ENCODE measurements at regions not wholly inside any gene's neighbourhood (a gene's known extent, or its start where the extent isn't known, plus 50 kb on each side); places are given as distances from the start of the nearest gene placed in this dataset.
A peak's percentile ranks its signal among the peaks of the same experiment; 100 is the strongest.

DNA sequence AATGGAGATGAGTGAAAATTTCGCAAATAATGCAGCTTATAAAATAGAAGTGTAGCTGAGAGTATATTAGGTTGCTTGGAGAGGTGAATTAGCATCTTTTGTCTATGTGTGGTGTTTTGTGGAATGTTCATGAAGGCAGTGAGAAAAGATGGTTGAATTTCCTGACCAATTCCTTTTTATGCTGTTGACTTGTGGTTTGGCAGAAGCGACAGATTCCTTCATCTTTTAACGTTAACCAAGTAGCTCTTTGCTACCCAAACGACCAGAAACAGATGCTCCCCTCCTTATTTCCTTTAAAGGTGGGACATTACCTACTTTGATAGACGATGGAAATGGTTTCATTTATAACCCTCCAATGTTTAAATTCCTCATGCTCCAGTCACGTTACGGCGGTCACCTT is 390.5 kb downstream of the QKI start:
- DNase-seq: no peak
- Histone ChIP-seq H3K4me1 (no peaks in the 10 kb centered on the region), H3K4me3 (no peak overlapping the region), H3K36me3 (no peaks in the 10 kb centered on the region), H3K27me3 (no peaks in the 10 kb centered on the region), H3K27ac (no peak overlapping the region), H3K9me3 (no peaks in the 10 kb centered on the region)
- intact Hi-C loops (cut with DNase I): no loop called here
- ATAC-seq: no peak
- TF ChIP-seq, protein P1, sequence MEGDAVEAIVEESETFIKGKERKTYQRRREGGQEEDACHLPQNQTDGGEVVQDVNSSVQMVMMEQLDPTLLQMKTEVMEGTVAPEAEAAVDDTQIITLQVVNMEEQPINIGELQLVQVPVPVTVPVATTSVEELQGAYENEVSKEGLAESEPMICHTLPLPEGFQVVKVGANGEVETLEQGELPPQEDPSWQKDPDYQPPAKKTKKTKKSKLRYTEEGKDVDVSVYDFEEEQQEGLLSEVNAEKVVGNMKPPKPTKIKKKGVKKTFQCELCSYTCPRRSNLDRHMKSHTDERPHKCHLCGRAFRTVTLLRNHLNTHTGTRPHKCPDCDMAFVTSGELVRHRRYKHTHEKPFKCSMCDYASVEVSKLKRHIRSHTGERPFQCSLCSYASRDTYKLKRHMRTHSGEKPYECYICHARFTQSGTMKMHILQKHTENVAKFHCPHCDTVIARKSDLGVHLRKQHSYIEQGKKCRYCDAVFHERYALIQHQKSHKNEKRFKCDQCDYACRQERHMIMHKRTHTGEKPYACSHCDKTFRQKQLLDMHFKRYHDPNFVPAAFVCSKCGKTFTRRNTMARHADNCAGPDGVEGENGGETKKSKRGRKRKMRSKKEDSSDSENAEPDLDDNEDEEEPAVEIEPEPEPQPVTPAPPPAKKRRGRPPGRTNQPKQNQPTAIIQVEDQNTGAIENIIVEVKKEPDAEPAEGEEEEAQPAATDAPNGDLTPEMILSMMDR (IDR thresholded peaks at IDR 0.05): no peak

DNA sequence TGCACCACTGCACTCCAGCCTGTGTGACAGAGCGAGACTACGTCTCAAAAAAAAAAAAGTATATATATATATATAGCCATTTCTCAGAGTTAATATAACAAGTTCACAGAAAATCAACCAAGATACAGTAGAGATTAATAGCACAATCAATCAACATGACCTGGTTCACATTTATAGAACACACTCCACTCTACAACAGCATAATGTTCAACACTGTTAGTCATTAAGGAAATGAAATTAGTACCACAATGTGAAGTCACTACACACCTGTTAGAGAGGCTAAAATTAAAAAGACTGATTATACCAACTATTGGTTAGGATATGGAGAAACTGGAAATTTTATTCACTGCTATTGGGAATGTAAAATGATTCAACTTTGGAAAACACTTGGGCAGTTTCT is 387.7 kb downstream of the QKI start:
- intact Hi-C loops (cut with DNase I): no loop called here
- TF ChIP-seq, protein P1 (IDR thresholded peaks at IDR 0.05): no peak
- Histone ChIP-seq H3K9me3 (no peaks in the 10 kb centered on the region), H3K27ac (no peak overlapping the region), H3K4me3 (no peak overlapping the region), H3K4me1 (no peaks in the 10 kb centered on the region), H3K36me3 (no peaks in the 10 kb centered on the region), H3K27me3 (no peaks in the 10 kb centered on the region)
- no peak for DNase-seq
- ATAC-seq: no peak

DNA sequence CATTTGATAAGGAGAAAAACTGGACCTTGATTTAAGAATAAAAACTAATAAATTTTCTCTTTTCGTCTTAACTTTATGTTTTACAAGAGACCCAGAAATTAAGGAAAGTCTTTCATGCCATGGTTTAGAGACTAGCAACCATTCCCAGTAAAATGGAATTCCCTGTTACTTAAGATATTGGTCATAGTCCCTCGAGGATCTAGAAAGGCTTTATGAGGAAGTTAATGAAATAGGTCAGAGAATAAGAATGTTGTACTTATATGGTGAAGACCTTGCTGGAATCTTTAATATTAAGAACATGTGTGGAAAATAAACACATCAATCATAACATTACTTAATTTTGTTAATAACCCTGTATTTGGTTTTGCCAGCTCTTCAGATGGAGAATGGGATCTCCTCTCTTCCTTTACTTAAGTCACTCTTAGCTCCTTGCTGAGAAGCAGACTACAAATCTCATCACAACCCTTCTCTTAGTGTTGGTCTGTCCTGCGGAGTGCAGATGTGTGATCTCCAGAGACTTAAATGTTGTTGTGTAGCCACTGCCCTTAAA is 382.9 kb downstream of the QKI start:
- Histone ChIP-seq H3K4me3 (no peak overlapping the region), H3K27ac (no peak overlapping the region), H3K9me3 (no peaks in the 10 kb centered on the region), H3K36me3 (no peaks in the 10 kb centered on the region), H3K4me1 (no peaks in the 10 kb centered on the region), H3K27me3 (no peaks in the 10 kb centered on the region)
- no peak for DNase-seq
- intact Hi-C loops (cut with DNase I): no loop called here
- TF ChIP-seq, protein P1 (IDR thresholded peaks at IDR 0.05): no peak
- ATAC-seq: no peak

DNA sequence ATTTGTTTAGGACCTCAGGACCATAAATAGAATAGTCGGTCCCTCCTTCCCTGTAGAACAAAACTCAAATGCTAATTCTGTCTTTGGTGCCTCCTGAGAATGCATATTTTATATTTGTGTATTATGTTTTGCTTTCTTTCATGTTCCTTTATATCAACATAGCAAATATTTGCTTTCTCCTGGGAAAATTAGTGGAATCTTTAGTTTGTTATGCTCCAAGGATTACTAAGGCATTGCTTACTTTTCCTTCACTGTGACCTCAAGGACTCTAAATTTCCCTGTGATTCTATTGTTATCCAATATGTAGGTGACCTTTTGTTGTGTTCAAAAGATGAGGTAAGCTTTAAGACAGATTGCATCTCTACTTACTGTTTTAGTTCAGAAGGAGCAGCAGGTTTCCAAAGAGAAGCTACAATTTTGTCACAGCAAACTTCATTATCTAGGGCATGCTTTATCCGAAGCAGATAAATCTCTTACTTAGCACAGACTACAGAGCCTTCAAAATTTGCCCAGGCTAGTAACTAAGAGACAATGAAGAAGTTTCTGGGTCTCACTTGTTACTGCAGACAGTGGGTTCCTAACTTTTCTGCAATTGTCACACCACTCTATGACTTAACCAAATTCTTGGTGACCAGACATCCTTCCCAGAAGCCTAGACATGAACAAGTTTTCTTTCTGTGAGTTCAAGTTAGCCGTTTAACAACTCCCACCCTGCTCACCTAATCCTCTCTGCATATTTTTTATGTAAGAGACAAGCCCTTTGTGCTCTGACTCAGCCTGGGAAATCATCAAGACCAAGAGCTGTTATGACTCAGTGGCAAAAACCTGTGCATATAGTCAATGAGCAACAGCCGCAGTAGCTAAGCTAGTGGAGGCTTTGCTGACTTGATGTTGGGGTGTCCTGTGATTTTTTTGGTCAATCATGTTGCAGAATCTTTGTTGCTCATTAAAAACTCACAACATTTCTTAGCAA is 378.8 kb downstream of the QKI start:
- Histone ChIP-seq H3K27me3 (no peaks in the 10 kb centered on the region), H3K36me3 (no peaks in the 10 kb centered on the region), H3K9me3 (no peaks in the 10 kb centered on the region), H3K27ac (no peak overlapping the region), H3K4me3 (no peak overlapping the region), H3K4me1 (no peaks in the 10 kb centered on the region)
- no peak for DNase-seq
- ATAC-seq: peak; percentile 45
- intact Hi-C loops (cut with DNase I): no loop called here
- TF ChIP-seq, protein P1 (IDR thresholded peaks at IDR 0.05): no peak

DNA sequence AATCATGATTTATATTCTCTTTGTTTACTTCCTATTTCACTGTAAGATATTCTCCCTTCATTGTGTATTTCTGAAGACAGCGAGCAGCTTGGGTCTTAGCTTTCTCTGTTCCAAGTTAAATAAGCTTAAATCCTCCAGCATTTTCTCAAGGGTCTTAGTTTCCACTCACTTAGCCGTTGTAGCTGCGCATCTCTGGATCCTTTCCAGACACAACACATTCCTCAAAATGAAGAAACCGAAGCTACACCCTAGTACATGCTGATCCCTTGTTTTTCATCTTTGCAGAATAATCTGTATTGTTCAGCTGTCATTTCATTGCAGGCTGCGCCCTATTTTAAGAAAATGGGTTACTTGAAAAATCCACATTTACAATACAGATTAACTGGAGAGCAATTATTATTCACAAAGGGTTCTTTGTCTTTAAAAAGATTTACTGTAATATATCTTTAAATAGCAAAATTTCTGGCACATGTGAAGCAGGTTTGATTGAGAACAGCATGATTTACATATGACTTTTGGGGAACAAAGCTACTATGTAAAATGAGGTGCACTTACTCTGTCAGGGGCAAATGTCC is 375.8 kb downstream of the QKI start:
- H3K27ac ChIP-seq: no peak overlapping the region
- TF ChIP-seq, protein P1 (IDR thresholded peaks at IDR 0.05): no peak
- H3K9me3 ChIP-seq: no peaks in the 10 kb centered on the region
- H3K36me3 ChIP-seq: no peaks in the 10 kb centered on the region
- peak in 1 of 4 donors; percentile 49 for DNase-seq
- ATAC-seq: no peak
- H3K4me1 ChIP-seq: no peaks in the 10 kb centered on the region
- H3K4me3 ChIP-seq: no peak overlapping the region
- no peaks in the 10 kb centered on the region for H3K27me3 ChIP-seq
- intact Hi-C loops (cut with DNase I): no loop called here
